Glutamatergic neuron (in vitro differentiated cells): ENCODE measurements at regions not wholly inside any gene's neighbourhood (a gene's known extent, or its start where the extent isn't known, plus 50 kb on each side); places are given as distances from the start of the nearest gene placed in this dataset.

ENCODE experiments used
- DNase-seq: peaks from one replicate; pipeline ENCODE4 v3.0.0; 2022
- H3K27ac Mint-ChIP-seq: one replicate; pipeline ENCODE4 v1.8.0; 2020; ENCODE audit warnings: mild to moderate bottlenecking, mixed read lengths, inconsistent platforms; ENCODE audit not compliant: unreplicated experiment
- H3K27me3 Mint-ChIP-seq: one replicate; pipeline ENCODE4 v1.8.0; 2020; ENCODE audit warnings: mild to moderate bottlenecking, moderate library complexity, mixed read lengths, inconsistent platforms; ENCODE audit not compliant: unreplicated experiment
- H3K36me3 Mint-ChIP-seq: one replicate; pipeline ENCODE4 v1.8.0; 2020; ENCODE audit warnings: mild to moderate bottlenecking, mixed read lengths, inconsistent platforms; ENCODE audit not compliant: unreplicated experiment
- H3K4me1 Mint-ChIP-seq: one replicate; pipeline ENCODE4 v1.8.0; 2020; ENCODE audit warnings: mild to moderate bottlenecking, low read depth, mixed read lengths, inconsistent platforms; ENCODE audit not compliant: unreplicated experiment
- H3K4me3 Mint-ChIP-seq: one replicate; pipeline ENCODE4 v1.8.0; 2020; ENCODE audit warnings: mild to moderate bottlenecking, mixed read lengths, inconsistent platforms; ENCODE audit not compliant: unreplicated experiment
- H3K9me3 Mint-ChIP-seq: one replicate; pipeline ENCODE4 v1.8.0; 2020; ENCODE audit warnings: mild to moderate bottlenecking, moderate library complexity, mixed read lengths, inconsistent platforms; ENCODE audit not compliant: unreplicated experiment
- CTCF ChIP-seq: fragments of 200-600 bp; sonication (generic); IDR thresholded peaks from one replicate; pipeline ENCODE4 v1.5.0; 2021; ENCODE audit not compliant: partially characterized antibody, unreplicated experiment

GRCh38 chr4:140212194-140212593, 58.2 kb upstream of the MAML3 start:
- Mint-ChIP-seq H3K36me3 (peaks cover 5% of the 10 kb centered on the region), H3K9me3 (peaks cover 2% of the 10 kb centered on the region), H3K4me3 (no peak overlapping the region), H3K27ac (no peak overlapping the region), H3K27me3 (no peaks in the 10 kb centered on the region), H3K4me1 (no peaks in the 10 kb centered on the region)
- DNase-seq: no peak
- no peak for TF ChIP-seq CTCF

GRCh38 chr4:140211693-140212092, 57.7 kb upstream of the MAML3 start:
- no peak for TF ChIP-seq CTCF
- Mint-ChIP-seq H3K27ac (no peak overlapping the region), H3K27me3 (no peaks in the 10 kb centered on the region), H3K4me1 (no peaks in the 10 kb centered on the region), H3K4me3 (no peak overlapping the region), H3K36me3 (peaks cover 5% of the 10 kb centered on the region), H3K9me3 (peaks cover 2% of the 10 kb centered on the region)
- DNase-seq: no peak

- H3K9me3 Mint-ChIP-seq: peaks cover 2% of the 10 kb centered on the region
- no peak for TF ChIP-seq CTCF
- peaks cover 5% of the 10 kb centered on the region for H3K36me3 Mint-ChIP-seq
- H3K4me1 Mint-ChIP-seq: no peaks in the 10 kb centered on the region
- no peaks in the 10 kb centered on the region for H3K27me3 Mint-ChIP-seq
- DNase-seq: no peak
- H3K27ac Mint-ChIP-seq: no peak overlapping the region
- no peak overlapping the region for H3K4me3 Mint-ChIP-seq
Measured at GRCh38 chr4:140211161-140211560, 57.2 kb upstream of the MAML3 start.

GRCh38 chr4:140208921-140209320, 54.9 kb upstream of the MAML3 start:
- Mint-ChIP-seq H3K27ac (no peak overlapping the region), H3K4me1 (no peaks in the 10 kb centered on the region), H3K27me3 (no peaks in the 10 kb centered on the region), H3K4me3 (no peak overlapping the region), H3K36me3 (peaks cover 5% of the 10 kb centered on the region), H3K9me3 (peaks cover 2% of the 10 kb centered on the region)
- TF ChIP-seq CTCF: no peak
- no peak for DNase-seq
